GM12878 (cell line): ENCODE measurements at regions not wholly inside any gene's neighbourhood (a gene's known extent, or its start where the extent isn't known, plus 50 kb on each side); places are given as distances from the start of the nearest gene placed in this dataset.

ENCODE experiments used
- ATAC-seq: fragments of 200-7000 bp; cut with Tn5 transposase; 3 replicates; pipeline ENCODE4 v1.9.1; 2020; ENCODE audit warnings: mild to moderate bottlenecking, moderate library complexity
- BruUV-seq: library from RNA; stranded (reverse); fragments of 400-500 nt; replicated peaks from 2 replicates; lab custom pipeline; 2021; lab: Mats Ljungman, UMichigan
- CTCF ChIA-PET: fragments of 300-600 bp; sonication (Branson Sonifier 250); formaldehyde crosslinking; extraction: SDS; loops from one replicate; lab custom pipeline; 2021; ENCODE audit warnings: inconsistent platforms; lab: Yijun Ruan, JAX
- POLR2A ChIA-PET: fragments of 350-600 bp; formaldehyde crosslinking; extraction: SDS; loops from one replicate; lab custom pipeline; 2021; ENCODE audit warnings: inconsistent platforms; lab: Charles Lee
- RAD21 ChIA-PET: fragments of 300-600 bp; sonication (Branson Sonifier 250); formaldehyde crosslinking; loops from one replicate; lab custom pipeline; 2023; ENCODE audit warnings: antibody characterized with exemption; ENCODE audit not compliant: unreplicated experiment; lab: Charles Lee
- SMC1A ChIA-PET: fragments of 300-600 bp; sonication (Branson Sonifier 250); formaldehyde crosslinking; loops from one replicate; lab custom pipeline; 2023; ENCODE audit not compliant: unreplicated experiment, uncharacterized antibody; lab: Charles Lee
- DNase-seq: peaks from one replicate; pipeline ENCODE4 v3.0.0-alpha.2; 2011; ENCODE audit warnings: low read depth, low spot score
- FAIRE-seq: peaks from 3 replicates; lab custom pipeline; 2011; peaks lifted over from hg19 to GRCh38; lab: Jason Lieb, UNC
- H2AFZ ChIP-seq: 2 replicates; pipeline ENCODE4 v1.6.0; 2011; ENCODE audit warnings: low read depth, low read length, control low read depth; ENCODE audit not compliant: control insufficient read depth
- H3K27ac ChIP-seq: 2 replicates; pipeline ENCODE4 v1.5.1; 2011; ENCODE audit warnings: control low read depth; ENCODE audit not compliant: control insufficient read depth, insufficient read depth
- H3K27me3 ChIP-seq, 2 experiments: replicated peaks in 1 of 2; 2 replicates each; pipeline versions ENCODE4 v1.6.0 to v1.6.1; 2011; ENCODE audit warnings: low read length in 1 of 2; ENCODE audit not compliant: control insufficient read depth in 2 of 2, insufficient read depth in 2 of 2
- H3K36me3 ChIP-seq, 2 experiments: 2 replicates each; pipeline ENCODE4 v1.5.1; 2011; ENCODE audit warnings: low read length in 1 of 2; ENCODE audit not compliant: control insufficient read depth in 2 of 2, insufficient read depth in 2 of 2
- H3K4me1 ChIP-seq: 2 replicates; pipeline ENCODE4 v1.6.1; 2011; ENCODE audit warnings: mild to moderate bottlenecking, low read length, moderate library complexity, mixed read lengths; ENCODE audit not compliant: control insufficient read depth, insufficient read depth
- H3K4me2 ChIP-seq: 2 replicates; pipeline ENCODE4 v1.6.0; 2011; ENCODE audit warnings: control low read depth; ENCODE audit not compliant: control insufficient read depth, insufficient read depth
- H3K4me3 ChIP-seq: fragments of 200-600 bp; sonication (generic); 2 replicates; pipeline ENCODE4 v1.5.1; 2016
- H3K79me2 ChIP-seq: 2 replicates; pipeline ENCODE4 v1.6.0; 2011; ENCODE audit warnings: low read length; ENCODE audit not compliant: control insufficient read depth, insufficient read depth
- H3K9ac ChIP-seq: 2 replicates; pipeline ENCODE4 v1.8.0; 2011; ENCODE audit warnings: low read length, control low read depth, mixed read lengths; ENCODE audit not compliant: control insufficient read depth, insufficient read depth
- H3K9me3 ChIP-seq: replicated peaks from 3 replicates; pipeline ENCODE4 v1.5.1; 2011; ENCODE audit warnings: mild to moderate bottlenecking, low read length; ENCODE audit not compliant: control insufficient read depth, insufficient read depth
- H4K20me1 ChIP-seq: 2 replicates; pipeline ENCODE4 v1.6.0; 2011; ENCODE audit not compliant: control insufficient read depth, insufficient read depth
- BCL11A ChIP-seq: IDR thresholded peaks from 2 replicates; pipeline ENCODE4 v1.6.1; 2011; ENCODE audit warnings: low read depth, low read length
- EGR1 ChIP-seq, 2 experiments: IDR thresholded peaks; 1 replicate in 1 of 2; 2 replicates in 1 of 2; pipeline ENCODE4 v1.6.1; 2011 to 2012; ENCODE audit warnings: low read depth in 2 of 2, low read length in 2 of 2, borderline replicate concordance in 1 of 2, mild to moderate bottlenecking in 1 of 2, moderate library complexity in 1 of 2
- EP300 ChIP-seq, 2 experiments: fragments of 150-350 bp in 1 of 2; IDR thresholded peaks; 2 replicates each; pipeline ENCODE4 v1.6.1; 2011 to 2012; ENCODE audit warnings: low read depth in 2 of 2, low read length in 2 of 2, borderline replicate concordance in 1 of 2, improper control_type of control experiment in 1 of 2, inconsistent platforms in 1 of 2; ENCODE audit not compliant: control insufficient read depth in 1 of 2
- IKZF1 ChIP-seq: fragments of 450-650 bp; conservative IDR thresholded peaks from 2 replicates; pipeline ENCODE4 v1.6.1; 2017; ENCODE audit warnings: antibody characterized with exemption, mild to moderate bottlenecking
- JUNB ChIP-seq: IDR thresholded peaks from 2 replicates; pipeline ENCODE4 v1.6.1; 2016; ENCODE audit warnings: antibody characterized with exemption, mild to moderate bottlenecking
- MEF2A ChIP-seq: IDR thresholded peaks from 2 replicates; pipeline ENCODE4 v1.6.1; 2011; ENCODE audit warnings: low read depth, mild to moderate bottlenecking, low read length, moderate library complexity; ENCODE audit not compliant: insufficient read depth
- MTA2 ChIP-seq: fragments of 450-650 bp; IDR thresholded peaks from 2 replicates; pipeline ENCODE4 v1.6.1; 2016; ENCODE audit warnings: low read depth, mild to moderate bottlenecking, moderate library complexity
- PBX3 ChIP-seq: IDR thresholded peaks from 2 replicates; pipeline ENCODE4 v1.6.1; 2011; ENCODE audit warnings: mild to moderate bottlenecking, low read depth, low read length, moderate library complexity; ENCODE audit not compliant: insufficient replicate concordance
- PKNOX1 ChIP-seq: fragments of 450-650 bp; IDR thresholded peaks from 2 replicates; pipeline ENCODE4 v1.6.1; 2016; ENCODE audit warnings: mild to moderate bottlenecking
- POLR2AphosphoS2 ChIP-seq: IDR thresholded peaks from 2 replicates; pipeline ENCODE4 v1.6.1; 2011; ENCODE audit warnings: low read depth, mild to moderate bottlenecking, low read length, improper control_type of control experiment, moderate library complexity
- RAD51 ChIP-seq: fragments of 450-650 bp; IDR thresholded peaks from 2 replicates; pipeline ENCODE4 v1.6.1; 2016; ENCODE audit warnings: moderate library complexity, mild to moderate bottlenecking, inconsistent platforms
- RCOR1 ChIP-seq: conservative IDR thresholded peaks from 2 replicates; pipeline ENCODE4 v1.6.1; 2012; ENCODE audit warnings: low read depth, low read length, improper control_type of control experiment
- SIX5 ChIP-seq: IDR thresholded peaks from 2 replicates; pipeline ENCODE4 v1.6.1; 2011; ENCODE audit warnings: mild to moderate bottlenecking, low read depth, low read length, moderate library complexity; ENCODE audit not compliant: severe bottlenecking
- SREBF2 ChIP-seq: IDR thresholded peaks from 2 replicates; pipeline ENCODE4 v1.6.1; 2012; ENCODE audit warnings: mild to moderate bottlenecking, low read length
- YBX1 ChIP-seq: fragments of 450-650 bp; IDR thresholded peaks from 2 replicates; pipeline ENCODE4 v1.6.1; 2016; ENCODE audit warnings: antibody characterized with exemption
- ZBED1 ChIP-seq: IDR thresholded peaks from 2 replicates; pipeline ENCODE4 v1.6.1; 2016; ENCODE audit warnings: borderline replicate concordance
- WGBS: methylation state at CpG from one replicate; pipeline ENCODE4 v1.1.6; 2016; ENCODE audit warnings: low lambda C conversion rate; ENCODE audit not compliant: insufficient replicate concordance, insufficient coverage; ENCODE audit errors: missing lambda C conversion rate; 5-methylcytosine and 5-hydroxymethylcytosine counted together
- in situ Hi-C: fragments of 300-500 bp; cut with MboI; formaldehyde crosslinking; loops from 9 replicates; pipeline ENCODE4 v1.14.3; 2018; ENCODE audit warnings: mixed read lengths
- intact Hi-C: fragments of 100-400 bp; cut with micrococcal nuclease; formaldehyde crosslinking; loops from one replicate; pipeline ENCODE4 v1.14.2; 2022; ENCODE audit not compliant: unreplicated experiment
- TF ChIP-seq, protein P1 (sequence below): IDR thresholded peaks from 2 replicates; pipeline ENCODE4 v1.6.1; 2012; ENCODE audit warnings: mild to moderate bottlenecking, low read depth, low read length
- TF ChIP-seq, protein P2 (sequence below): fragments of 450-650 bp; IDR thresholded peaks from 2 replicates; pipeline ENCODE4 v1.6.1; 2014; ENCODE audit warnings: mild to moderate bottlenecking

DNA sequence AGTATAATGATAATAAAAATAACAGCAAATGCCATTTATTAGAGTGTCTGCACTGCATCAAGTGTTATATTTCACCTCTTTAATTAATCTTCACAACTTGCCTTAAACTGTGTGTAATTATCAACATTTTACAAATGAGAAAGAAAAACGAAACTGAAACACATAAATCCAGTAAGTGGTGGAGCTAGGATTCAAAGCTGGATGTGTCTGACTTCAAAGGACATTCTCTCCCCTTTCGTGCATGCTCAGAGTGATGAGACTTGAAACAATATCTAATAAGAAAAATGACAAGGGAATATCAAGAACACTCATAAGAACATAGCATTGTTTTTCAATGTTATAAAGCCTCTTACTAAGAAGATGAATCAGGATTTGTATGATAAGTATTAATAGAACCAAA is 78.8 kb downstream of the DUSP6 start:
- ChIA-PET SMC1A (no interaction called here), RAD21 (no interaction called here), POLR2A (no interaction called here), CTCF (no interaction called here)
- H3K36me3 ChIP-seq = no peaks in the 10 kb centered on the region
- FAIRE-seq (no peak), DNase-seq (no peak), ATAC-seq (no peak)
- intact Hi-C loops (no loop called here), in situ Hi-C loops (no loop called here)
- no peaks in the 10 kb centered on the region for H3K9me3 ChIP-seq
- whole genome bisulfite sequencing = 12% methylated on average over 2 of the region's 2 CpGs
- H3K4me1 ChIP-seq = no peaks in the 10 kb centered on the region
- H3K27ac ChIP-seq = no peak overlapping the region
- H3K27me3 ChIP-seq = no peaks in the 10 kb centered on the region
- no peak overlapping the region for H3K9ac ChIP-seq
- no peak overlapping the region for H2AFZ ChIP-seq
- H3K79me2 ChIP-seq = no peaks in the 10 kb centered on the region
- no TSS peak for BruUV-seq
- H3K4me3 ChIP-seq = no peak overlapping the region
- no peaks in the 10 kb centered on the region for H4K20me1 ChIP-seq
- no peak overlapping the region for H3K4me2 ChIP-seq
- TF ChIP-seq ZBED1 (no peak), EP300 (IDR thresholded peaks at IDR 0.05; ENCODE audit: borderline replicate concordance in 1 of 2, control insufficient read depth in 1 of 2, low read depth in 2 of 2, low read length in 2 of 2) (no peak), POLR2AphosphoS2 (no peak), SREBF2 (no peak), RCOR1 (no peak), RAD51 (no peak), IKZF1 (no peak), PBX3 (no peak), MEF2A (no peak), YBX1 (no peak), PKNOX1 (no peak), EGR1 (IDR thresholded peaks at IDR 0.05; ENCODE audit: borderline replicate concordance in 1 of 2, low read depth in 2 of 2, low read length in 2 of 2) (no peak), SIX5 (no peak), BCL11A (no peak), JUNB (no peak), MTA2 (no peak)
- TF ChIP-seq, protein P1, sequence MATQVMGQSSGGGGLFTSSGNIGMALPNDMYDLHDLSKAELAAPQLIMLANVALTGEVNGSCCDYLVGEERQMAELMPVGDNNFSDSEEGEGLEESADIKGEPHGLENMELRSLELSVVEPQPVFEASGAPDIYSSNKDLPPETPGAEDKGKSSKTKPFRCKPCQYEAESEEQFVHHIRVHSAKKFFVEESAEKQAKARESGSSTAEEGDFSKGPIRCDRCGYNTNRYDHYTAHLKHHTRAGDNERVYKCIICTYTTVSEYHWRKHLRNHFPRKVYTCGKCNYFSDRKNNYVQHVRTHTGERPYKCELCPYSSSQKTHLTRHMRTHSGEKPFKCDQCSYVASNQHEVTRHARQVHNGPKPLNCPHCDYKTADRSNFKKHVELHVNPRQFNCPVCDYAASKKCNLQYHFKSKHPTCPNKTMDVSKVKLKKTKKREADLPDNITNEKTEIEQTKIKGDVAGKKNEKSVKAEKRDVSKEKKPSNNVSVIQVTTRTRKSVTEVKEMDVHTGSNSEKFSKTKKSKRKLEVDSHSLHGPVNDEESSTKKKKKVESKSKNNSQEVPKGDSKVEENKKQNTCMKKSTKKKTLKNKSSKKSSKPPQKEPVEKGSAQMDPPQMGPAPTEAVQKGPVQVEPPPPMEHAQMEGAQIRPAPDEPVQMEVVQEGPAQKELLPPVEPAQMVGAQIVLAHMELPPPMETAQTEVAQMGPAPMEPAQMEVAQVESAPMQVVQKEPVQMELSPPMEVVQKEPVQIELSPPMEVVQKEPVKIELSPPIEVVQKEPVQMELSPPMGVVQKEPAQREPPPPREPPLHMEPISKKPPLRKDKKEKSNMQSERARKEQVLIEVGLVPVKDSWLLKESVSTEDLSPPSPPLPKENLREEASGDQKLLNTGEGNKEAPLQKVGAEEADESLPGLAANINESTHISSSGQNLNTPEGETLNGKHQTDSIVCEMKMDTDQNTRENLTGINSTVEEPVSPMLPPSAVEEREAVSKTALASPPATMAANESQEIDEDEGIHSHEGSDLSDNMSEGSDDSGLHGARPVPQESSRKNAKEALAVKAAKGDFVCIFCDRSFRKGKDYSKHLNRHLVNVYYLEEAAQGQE = no peak
- TF ChIP-seq, protein P2, sequence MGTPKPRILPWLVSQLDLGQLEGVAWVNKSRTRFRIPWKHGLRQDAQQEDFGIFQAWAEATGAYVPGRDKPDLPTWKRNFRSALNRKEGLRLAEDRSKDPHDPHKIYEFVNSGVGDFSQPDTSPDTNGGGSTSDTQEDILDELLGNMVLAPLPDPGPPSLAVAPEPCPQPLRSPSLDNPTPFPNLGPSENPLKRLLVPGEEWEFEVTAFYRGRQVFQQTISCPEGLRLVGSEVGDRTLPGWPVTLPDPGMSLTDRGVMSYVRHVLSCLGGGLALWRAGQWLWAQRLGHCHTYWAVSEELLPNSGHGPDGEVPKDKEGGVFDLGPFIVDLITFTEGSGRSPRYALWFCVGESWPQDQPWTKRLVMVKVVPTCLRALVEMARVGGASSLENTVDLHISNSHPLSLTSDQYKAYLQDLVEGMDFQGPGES = no peak
